ENCODE measurements at regions not wholly inside any gene's neighbourhood (a gene's known extent, or its start where the extent isn't known, plus 50 kb on each side); places are given as distances from the start of the nearest gene placed in this dataset.

DNA sequence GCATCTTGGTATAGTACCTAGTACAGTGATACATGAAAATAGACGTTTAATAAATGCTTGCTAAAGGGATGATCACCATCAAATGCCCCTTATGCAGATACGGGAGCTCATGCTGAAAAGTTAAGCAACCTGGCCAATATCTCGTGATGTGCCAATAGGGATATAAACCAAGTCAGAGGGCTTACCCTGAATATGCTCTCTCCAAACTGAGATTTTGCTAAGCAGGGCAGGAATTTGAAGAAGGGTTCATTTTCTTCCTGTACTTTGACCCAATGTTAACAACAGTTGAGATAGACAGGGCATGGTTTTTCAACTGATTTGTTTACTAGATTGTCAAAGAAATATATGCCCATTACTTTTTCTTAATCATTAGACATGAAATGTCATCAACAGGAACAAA is 219.3 kb upstream of the PREP start:
- TF ChIP-seq, protein P1, sequence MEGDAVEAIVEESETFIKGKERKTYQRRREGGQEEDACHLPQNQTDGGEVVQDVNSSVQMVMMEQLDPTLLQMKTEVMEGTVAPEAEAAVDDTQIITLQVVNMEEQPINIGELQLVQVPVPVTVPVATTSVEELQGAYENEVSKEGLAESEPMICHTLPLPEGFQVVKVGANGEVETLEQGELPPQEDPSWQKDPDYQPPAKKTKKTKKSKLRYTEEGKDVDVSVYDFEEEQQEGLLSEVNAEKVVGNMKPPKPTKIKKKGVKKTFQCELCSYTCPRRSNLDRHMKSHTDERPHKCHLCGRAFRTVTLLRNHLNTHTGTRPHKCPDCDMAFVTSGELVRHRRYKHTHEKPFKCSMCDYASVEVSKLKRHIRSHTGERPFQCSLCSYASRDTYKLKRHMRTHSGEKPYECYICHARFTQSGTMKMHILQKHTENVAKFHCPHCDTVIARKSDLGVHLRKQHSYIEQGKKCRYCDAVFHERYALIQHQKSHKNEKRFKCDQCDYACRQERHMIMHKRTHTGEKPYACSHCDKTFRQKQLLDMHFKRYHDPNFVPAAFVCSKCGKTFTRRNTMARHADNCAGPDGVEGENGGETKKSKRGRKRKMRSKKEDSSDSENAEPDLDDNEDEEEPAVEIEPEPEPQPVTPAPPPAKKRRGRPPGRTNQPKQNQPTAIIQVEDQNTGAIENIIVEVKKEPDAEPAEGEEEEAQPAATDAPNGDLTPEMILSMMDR (conservative IDR thresholded peaks at IDR 0.05) = no peak
- TF ChIP-seq EZH2 (IDR thresholded peaks at IDR 0.05; ENCODE audit: low read depth) = no peak

Measured in PC-9 (cell line).